Activated naive CD4-positive, alpha-beta T cell treated with anti-CD3 and anti-CD28 coated beads, Interleukin-2, amount 10 ng/mL, durations not matched to agents 7 days and 5 days (primary cell): ENCODE measurements at regions not wholly inside any gene's neighbourhood (a gene's known extent, or its start where the extent isn't known, plus 50 kb on each side); places are given as distances from the start of the nearest gene placed in this dataset.
A peak's percentile ranks its signal among the peaks of the same experiment; 100 is the strongest.

ENCODE experiments used
- CTCF ChIA-PET: fragments of 350-600 bp; sonication (Branson Sonifier 250); formaldehyde crosslinking; loops from one replicate; lab custom pipeline; 2021; ENCODE audit warnings: antibody characterized with exemption; lab: Charles Lee
- DNase-seq: peaks from one replicate; pipeline ENCODE4 v3.0.0-alpha.2; 2020
- H3K27ac Mint-ChIP-seq: one replicate; pipeline ENCODE4 v1.8.0; 2021; ENCODE audit warnings: mild to moderate bottlenecking, moderate library complexity, mixed read lengths
- H3K27me3 Mint-ChIP-seq: one replicate; pipeline ENCODE4 v1.8.0; 2021; ENCODE audit warnings: mild to moderate bottlenecking, mixed read lengths
- H3K36me3 Mint-ChIP-seq: one replicate; pipeline ENCODE4 v1.8.0; 2021; ENCODE audit warnings: mixed read lengths
- H3K4me1 Mint-ChIP-seq: one replicate; pipeline ENCODE4 v1.8.0; 2021; ENCODE audit warnings: mixed read lengths
- H3K4me3 Mint-ChIP-seq: one replicate; pipeline ENCODE4 v1.8.0; 2021; ENCODE audit warnings: mild to moderate bottlenecking, moderate library complexity, mixed read lengths
- H3K9me3 Mint-ChIP-seq: one replicate; pipeline ENCODE4 v1.8.0; 2021; ENCODE audit warnings: mixed read lengths

- Mint-ChIP-seq H3K27ac (no peak overlapping the region), H3K36me3 (no peaks in the 10 kb centered on the region), H3K4me1 (no peaks in the 10 kb centered on the region), H3K27me3 (peaks cover 5% of the 10 kb centered on the region), H3K9me3 (no peaks in the 10 kb centered on the region), H3K4me3 (no peak overlapping the region)
- CTCF ChIA-PET: no interaction called here
- DNase-seq: no peak
Measured at GRCh38 chr7:131131012-131131745, 196.5 kb upstream of the MKLN1 start.

GRCh38 chr7:131131746-131132431, 195.8 kb upstream of the MKLN1 start:
- no peaks in the 10 kb centered on the region for H3K9me3 Mint-ChIP-seq
- CTCF ChIA-PET: no interaction called here
- no peak for DNase-seq
- peaks cover 6% of the 10 kb centered on the region for H3K4me1 Mint-ChIP-seq
- no peaks in the 10 kb centered on the region for H3K36me3 Mint-ChIP-seq
- H3K27ac Mint-ChIP-seq: no peak overlapping the region
- H3K4me3 Mint-ChIP-seq: no peak overlapping the region
- H3K27me3 Mint-ChIP-seq: peaks cover 5% of the 10 kb centered on the region

- no peaks in the 10 kb centered on the region for H3K27me3 Mint-ChIP-seq
- peaks cover 4% of the 10 kb centered on the region for H3K9me3 Mint-ChIP-seq
- H3K36me3 Mint-ChIP-seq: no peaks in the 10 kb centered on the region
- DNase-seq: no peak
- CTCF ChIA-PET: no interaction called here
- H3K27ac Mint-ChIP-seq: no peak overlapping the region
- H3K4me3 Mint-ChIP-seq: no peak overlapping the region
- H3K4me1 Mint-ChIP-seq: peaks cover 11% of the 10 kb centered on the region
Measured at GRCh38 chr7:131139462-131139861, 188.2 kb upstream of the MKLN1 start.

GRCh38 chr7:131141443-131141967, 186.2 kb upstream of the MKLN1 start:
- H3K36me3 Mint-ChIP-seq: no peaks in the 10 kb centered on the region
- no peaks in the 10 kb centered on the region for H3K27me3 Mint-ChIP-seq
- H3K9me3 Mint-ChIP-seq: peaks cover 4% of the 10 kb centered on the region
- CTCF ChIA-PET: no interaction called here
- H3K27ac Mint-ChIP-seq: no peak overlapping the region
- H3K4me1 Mint-ChIP-seq: peaks cover 9% of the 10 kb centered on the region
- no peak for DNase-seq
- no peak overlapping the region for H3K4me3 Mint-ChIP-seq

- no peaks in the 10 kb centered on the region for H3K36me3 Mint-ChIP-seq
- CTCF ChIA-PET: no interaction called here
- no peaks in the 10 kb centered on the region for H3K4me1 Mint-ChIP-seq
- no peak overlapping the region for H3K4me3 Mint-ChIP-seq
- no peak overlapping the region for H3K27ac Mint-ChIP-seq
- peaks cover 8% of the 10 kb centered on the region for H3K27me3 Mint-ChIP-seq
- no peak for DNase-seq
- H3K9me3 Mint-ChIP-seq: peaks cover 4% of the 10 kb centered on the region
Measured at GRCh38 chr7:131143869-131144268, 183.8 kb upstream of the MKLN1 start.

- DNase-seq: no peak
- H3K36me3 Mint-ChIP-seq: no peaks in the 10 kb centered on the region
- no peaks in the 10 kb centered on the region for H3K4me1 Mint-ChIP-seq
- CTCF ChIA-PET: interaction anchor here (0.7 kb wide), 1 partner anchor 20 kb away, joined by 4 read pairs; no protein-coding TSS in a partner anchor
- H3K27me3 Mint-ChIP-seq: peaks cover 9% of the 10 kb centered on the region
- no peak overlapping the region for H3K4me3 Mint-ChIP-seq
- peaks cover 4% of the 10 kb centered on the region for H3K9me3 Mint-ChIP-seq
- no peak overlapping the region for H3K27ac Mint-ChIP-seq
Measured at GRCh38 chr7:131145026-131145425, 182.7 kb upstream of the MKLN1 start.

GRCh38 chr7:131145770-131146169, 181.9 kb upstream of the MKLN1 start:
- H3K27ac Mint-ChIP-seq: no peak overlapping the region
- DNase-seq: no peak
- H3K4me3 Mint-ChIP-seq: no peak overlapping the region
- CTCF ChIA-PET: no interaction called here
- peaks cover 9% of the 10 kb centered on the region for H3K27me3 Mint-ChIP-seq
- H3K9me3 Mint-ChIP-seq: peaks cover 4% of the 10 kb centered on the region
- H3K36me3 Mint-ChIP-seq: no peaks in the 10 kb centered on the region
- no peaks in the 10 kb centered on the region for H3K4me1 Mint-ChIP-seq

- Mint-ChIP-seq H3K9me3 (no peaks in the 10 kb centered on the region), H3K4me3 (no peak overlapping the region), H3K27ac (no peak overlapping the region), H3K27me3 (peaks cover 9% of the 10 kb centered on the region), H3K36me3 (no peaks in the 10 kb centered on the region), H3K4me1 (no peaks in the 10 kb centered on the region)
- no peak for DNase-seq
- CTCF ChIA-PET: no interaction called here
Measured at GRCh38 chr7:131147604-131148003, 180.1 kb upstream of the MKLN1 start.

- DNase-seq: no peak
- Mint-ChIP-seq H3K27ac (peak overlapping the region; percentile 26), H3K4me3 (no peak overlapping the region), H3K36me3 (no peaks in the 10 kb centered on the region), H3K27me3 (peaks cover 9% of the 10 kb centered on the region), H3K9me3 (no peaks in the 10 kb centered on the region), H3K4me1 (no peaks in the 10 kb centered on the region)
- CTCF ChIA-PET: no interaction called here
Measured at GRCh38 chr7:131148258-131148657, 179.4 kb upstream of the MKLN1 start.

GRCh38 chr7:131148708-131149428, 178.8 kb upstream of the MKLN1 start:
- no peaks in the 10 kb centered on the region for H3K9me3 Mint-ChIP-seq
- CTCF ChIA-PET: no interaction called here
- H3K27me3 Mint-ChIP-seq: peaks cover 9% of the 10 kb centered on the region
- DNase-seq: no peak
- H3K27ac Mint-ChIP-seq: no peak overlapping the region
- H3K4me1 Mint-ChIP-seq: no peaks in the 10 kb centered on the region
- no peaks in the 10 kb centered on the region for H3K36me3 Mint-ChIP-seq
- no peak overlapping the region for H3K4me3 Mint-ChIP-seq

GRCh38 chr7:131149429-131149773, 178.3 kb upstream of the MKLN1 start:
- no peaks in the 10 kb centered on the region for H3K4me1 Mint-ChIP-seq
- H3K4me3 Mint-ChIP-seq: no peak overlapping the region
- H3K27ac Mint-ChIP-seq: no peak overlapping the region
- H3K36me3 Mint-ChIP-seq: no peaks in the 10 kb centered on the region
- H3K27me3 Mint-ChIP-seq: peaks cover 9% of the 10 kb centered on the region
- DNase-seq: no peak
- no peaks in the 10 kb centered on the region for H3K9me3 Mint-ChIP-seq
- CTCF ChIA-PET: no interaction called here

GRCh38 chr7:131149840-131150239, 177.8 kb upstream of the MKLN1 start:
- H3K4me1 Mint-ChIP-seq: no peaks in the 10 kb centered on the region
- H3K4me3 Mint-ChIP-seq: no peak overlapping the region

GRCh38 chr7:131151034-131151433, 176.6 kb upstream of the MKLN1 start:
- no peak overlapping the region for H3K4me3 Mint-ChIP-seq
- H3K4me1 Mint-ChIP-seq: no peaks in the 10 kb centered on the region
- H3K27ac Mint-ChIP-seq: no peak overlapping the region
- no peaks in the 10 kb centered on the region for H3K36me3 Mint-ChIP-seq
- CTCF ChIA-PET: no interaction called here
- DNase-seq: no peak
- H3K27me3 Mint-ChIP-seq: peaks cover 9% of the 10 kb centered on the region
- H3K9me3 Mint-ChIP-seq: no peaks in the 10 kb centered on the region

More at GRCh38 chr7:131149840-131150239, 177.8 kb upstream of the MKLN1 start:
- Mint-ChIP-seq H3K27ac (no peak overlapping the region), H3K9me3 (no peaks in the 10 kb centered on the region), H3K27me3 (peaks cover 9% of the 10 kb centered on the region), H3K36me3 (no peaks in the 10 kb centered on the region)
- CTCF ChIA-PET: no interaction called here
- DNase-seq: no peak

GRCh38 chr7:131152766-131153165, 174.9 kb upstream of the MKLN1 start:
- Mint-ChIP-seq H3K27ac (no peak overlapping the region), H3K4me3 (no peak overlapping the region), H3K9me3 (no peaks in the 10 kb centered on the region), H3K36me3 (no peaks in the 10 kb centered on the region), H3K4me1 (no peaks in the 10 kb centered on the region), H3K27me3 (peaks cover 9% of the 10 kb centered on the region)
- DNase-seq: no peak
- CTCF ChIA-PET: no interaction called here
